ENCODE measurements at regions not wholly inside any gene's neighbourhood (a gene's known extent, or its start where the extent isn't known, plus 50 kb on each side); places are given as distances from the start of the nearest gene placed in this dataset.
A peak's percentile ranks its signal among the peaks of the same experiment; 100 is the strongest.
"Not testable (repeated sequence)": the region's sequence is repeated elsewhere in the genome, so short reads cannot be mapped to it uniquely, and the experiment has no call there.

GRCh38 chr14:49946320-49947141 is 53.6 kb downstream of the ARF6 start:
- DNase-seq: no peak

- DNase-seq: no peak
Measured at GRCh38 chr14:49947506-49947905, 54.6 kb downstream of the ARF6 start.

GRCh38 chr14:49950275-49951228 is 57.7 kb downstream of the ARF6 start:
- DNase-seq: no peak

GRCh38 chr14:49951229-49951607 is 58.3 kb downstream of the ARF6 start:
- DNase-seq: no peak

GRCh38 chr14:49951691-49952345 is 58.9 kb downstream of the ARF6 start:
- DNase-seq: no peak

- DNase-seq: no peak
Measured at GRCh38 chr14:49953196-49953595, 60.3 kb downstream of the ARF6 start.

GRCh38 chr14:49954171-49954631 is 61.3 kb downstream of the ARF6 start:
- no peak for DNase-seq

- DNase-seq: no peak
Measured at GRCh38 chr14:49955024-49955423, 62.1 kb downstream of the ARF6 start.

GRCh38 chr14:49957089-49957852 is 64.4 kb downstream of the ARF6 start:
- DNase-seq: no peak

- DNase-seq: no peak
Measured at GRCh38 chr14:49959822-49960408, 67.0 kb downstream of the ARF6 start.

- no peak for DNase-seq
Measured at GRCh38 chr14:49960453-49960852, 67.6 kb downstream of the ARF6 start.

GRCh38 chr14:49961270-49962222 is 68.7 kb downstream of the ARF6 start:
- no peak for DNase-seq

- no peak for DNase-seq
Measured at GRCh38 chr14:49962621-49963020, 69.7 kb downstream of the ARF6 start.

GRCh38 chr14:49965068-49965651 is 72.3 kb downstream of the ARF6 start:
- DNase-seq: not testable (repeated sequence)

GRCh38 chr14:49966304-49966809 is 73.5 kb downstream of the ARF6 start:
- no peak for DNase-seq

GRCh38 chr14:49966971-49967630 is 74.2 kb downstream of the ARF6 start:
- no peak for DNase-seq

GRCh38 chr14:49969961-49970360 is 77.1 kb downstream of the ARF6 start:
- DNase-seq: no peak

- DNase-seq: peak; percentile 41
Measured at GRCh38 chr14:49970474-49971147, 77.7 kb downstream of the ARF6 start.

Measured in right hindlimb (tissue), 1 donor.